ENCODE measurements at regions not wholly inside any gene's neighbourhood (a gene's known extent, or its start where the extent isn't known, plus 50 kb on each side); places are given as distances from the start of the nearest gene placed in this dataset.

- TF ChIP-seq XRCC4 (IDR thresholded peaks at IDR 0.05; ENCODE audit: extremely low read depth, insufficient read depth, insufficient read length) (no peak), ZNF584 (CRISPR knock-in tag; IDR thresholded peaks at IDR 0.05; ENCODE audit: low read depth) (no peak), PHB (CRISPR knock-in tag; IDR thresholded peaks at IDR 0.05) (no peak), WHSC1 (IDR thresholded peaks at IDR 0.05; ENCODE audit: low read length) (no peak), ELF2 (CRISPR knock-in tag; IDR thresholded peaks at IDR 0.05) (no peak), ZNF408 (CRISPR knock-in tag; IDR thresholded peaks at IDR 0.05; ENCODE audit: low read depth) (no peak), DACH1 (IDR thresholded peaks at IDR 0.05; ENCODE audit: partially characterized antibody) (no peak), DIDO1 (tag; IDR thresholded peaks at IDR 0.05; ENCODE audit: low read depth) (no peak), HOXB6 (CRISPR knock-in tag; IDR thresholded peaks at IDR 0.05; ENCODE audit: borderline replicate concordance) (no peak), NR2C1 (IDR thresholded peaks at IDR 0.05) (no peak), NR2C1 (tag; IDR thresholded peaks at IDR 0.05) (no peak), HCFC1 (IDR thresholded peaks at IDR 0.05; ENCODE audit: low read depth, low read length) (no peak), FOSL1 (tag; conservative IDR thresholded peaks at IDR 0.05) (no peak), CXXC5 (CRISPR knock-in tag; IDR thresholded peaks at IDR 0.05) (no peak)
- TF ChIP-seq, protein P1, sequence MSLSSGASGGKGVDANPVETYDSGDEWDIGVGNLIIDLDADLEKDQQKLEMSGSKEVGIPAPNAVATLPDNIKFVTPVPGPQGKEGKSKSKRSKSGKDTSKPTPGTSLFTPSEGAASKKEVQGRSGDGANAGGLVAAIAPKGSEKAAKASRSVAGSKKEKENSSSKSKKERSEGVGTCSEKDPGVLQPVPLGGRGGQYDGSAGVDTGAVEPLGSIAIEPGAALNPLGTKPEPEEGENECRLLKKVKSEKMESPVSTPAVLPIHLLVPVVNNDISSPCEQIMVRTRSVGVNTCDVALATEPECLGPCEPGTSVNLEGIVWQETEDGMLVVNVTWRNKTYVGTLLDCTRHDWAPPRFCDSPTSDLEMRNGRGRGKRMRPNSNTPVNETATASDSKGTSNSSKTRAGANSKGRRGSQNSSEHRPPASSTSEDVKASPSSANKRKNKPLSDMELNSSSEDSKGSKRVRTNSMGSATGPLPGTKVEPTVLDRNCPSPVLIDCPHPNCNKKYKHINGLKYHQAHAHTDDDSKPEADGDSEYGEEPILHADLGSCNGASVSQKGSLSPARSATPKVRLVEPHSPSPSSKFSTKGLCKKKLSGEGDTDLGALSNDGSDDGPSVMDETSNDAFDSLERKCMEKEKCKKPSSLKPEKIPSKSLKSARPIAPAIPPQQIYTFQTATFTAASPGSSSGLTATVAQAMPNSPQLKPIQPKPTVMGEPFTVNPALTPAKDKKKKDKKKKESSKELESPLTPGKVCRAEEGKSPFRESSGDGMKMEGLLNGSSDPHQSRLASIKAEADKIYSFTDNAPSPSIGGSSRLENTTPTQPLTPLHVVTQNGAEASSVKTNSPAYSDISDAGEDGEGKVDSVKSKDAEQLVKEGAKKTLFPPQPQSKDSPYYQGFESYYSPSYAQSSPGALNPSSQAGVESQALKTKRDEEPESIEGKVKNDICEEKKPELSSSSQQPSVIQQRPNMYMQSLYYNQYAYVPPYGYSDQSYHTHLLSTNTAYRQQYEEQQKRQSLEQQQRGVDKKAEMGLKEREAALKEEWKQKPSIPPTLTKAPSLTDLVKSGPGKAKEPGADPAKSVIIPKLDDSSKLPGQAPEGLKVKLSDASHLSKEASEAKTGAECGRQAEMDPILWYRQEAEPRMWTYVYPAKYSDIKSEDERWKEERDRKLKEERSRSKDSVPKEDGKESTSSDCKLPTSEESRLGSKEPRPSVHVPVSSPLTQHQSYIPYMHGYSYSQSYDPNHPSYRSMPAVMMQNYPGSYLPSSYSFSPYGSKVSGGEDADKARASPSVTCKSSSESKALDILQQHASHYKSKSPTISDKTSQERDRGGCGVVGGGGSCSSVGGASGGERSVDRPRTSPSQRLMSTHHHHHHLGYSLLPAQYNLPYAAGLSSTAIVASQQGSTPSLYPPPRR (CRISPR knock-in tag; IDR thresholded peaks at IDR 0.05; ENCODE audit: borderline replicate concordance), result no peak
Measured at GRCh38 chr14:71231521-71232393, 324.5 kb downstream of the PCNX1 start (continued).

All from K562 (cell line).